Activated naive CD4-positive, alpha-beta T cell (primary cell): ENCODE measurements at regions not wholly inside any gene's neighbourhood (a gene's known extent, or its start where the extent isn't known, plus 50 kb on each side); places are given as distances from the start of the nearest gene placed in this dataset.
"Not testable (repeated sequence)": the region's sequence is repeated elsewhere in the genome, so short reads cannot be mapped to it uniquely, and the experiment has no call there.

Source experiments
- DNase-seq, 4 experiments: peaks; one replicate each; lab custom pipeline; 2025; lab: John Stamatoyannopoulos, UW

DNA sequence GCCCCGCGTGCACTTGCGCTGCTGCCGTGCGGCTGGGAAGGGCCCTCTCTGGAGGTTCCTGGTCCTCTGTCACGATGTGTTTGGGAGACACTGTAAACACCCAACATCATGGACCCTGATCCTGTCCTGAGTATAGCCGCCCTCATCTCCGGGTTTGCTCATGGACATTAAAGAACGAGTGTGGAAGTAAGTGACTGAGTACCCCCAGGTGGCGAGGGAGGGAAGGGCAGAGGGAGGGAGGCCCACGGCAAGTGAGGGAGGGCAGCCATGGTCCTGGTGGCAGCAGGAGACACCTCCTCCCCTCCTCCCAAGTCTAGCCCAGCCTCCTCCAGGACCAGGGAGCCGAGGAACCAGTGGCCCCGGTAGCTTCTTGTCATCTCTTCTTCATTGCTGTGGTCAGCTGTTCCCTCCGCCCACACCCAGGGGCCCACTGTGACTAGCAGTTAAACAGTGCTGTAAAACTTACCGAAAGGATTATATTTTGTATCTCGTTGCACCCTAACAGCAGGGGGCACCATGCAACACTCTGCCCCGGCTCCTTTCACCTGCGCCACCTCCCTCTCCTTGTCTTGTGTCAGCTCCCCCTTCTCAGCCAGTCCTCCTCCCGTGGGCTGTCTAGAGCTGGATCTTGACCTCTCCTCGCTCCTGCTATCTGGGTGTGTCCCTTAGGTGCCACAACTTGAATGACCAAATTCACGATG is 566.5 kb upstream of the B3GAT1 start:
- DNase-seq, result no peak

DNA sequence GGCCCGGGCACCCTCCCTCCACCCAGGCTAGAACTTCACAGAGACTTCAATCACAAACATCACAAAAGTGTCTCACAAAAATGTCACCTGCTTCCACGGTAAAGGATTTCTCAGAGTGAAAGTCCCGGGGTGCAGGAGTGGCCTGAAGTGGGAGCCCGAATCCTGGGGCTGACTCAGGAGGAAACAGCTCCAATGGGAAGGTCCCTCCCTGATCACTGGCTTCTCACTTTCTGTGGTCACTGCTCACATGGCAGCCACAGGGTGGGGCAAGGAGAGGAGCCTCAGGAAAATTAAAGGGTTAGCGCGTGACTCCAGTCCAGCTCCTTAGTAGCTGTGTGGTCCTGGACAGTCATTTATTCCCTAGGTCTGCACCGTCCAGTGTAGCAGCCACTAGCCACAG is 564.5 kb upstream of the B3GAT1 start:
- DNase-seq, result no peak

DNA sequence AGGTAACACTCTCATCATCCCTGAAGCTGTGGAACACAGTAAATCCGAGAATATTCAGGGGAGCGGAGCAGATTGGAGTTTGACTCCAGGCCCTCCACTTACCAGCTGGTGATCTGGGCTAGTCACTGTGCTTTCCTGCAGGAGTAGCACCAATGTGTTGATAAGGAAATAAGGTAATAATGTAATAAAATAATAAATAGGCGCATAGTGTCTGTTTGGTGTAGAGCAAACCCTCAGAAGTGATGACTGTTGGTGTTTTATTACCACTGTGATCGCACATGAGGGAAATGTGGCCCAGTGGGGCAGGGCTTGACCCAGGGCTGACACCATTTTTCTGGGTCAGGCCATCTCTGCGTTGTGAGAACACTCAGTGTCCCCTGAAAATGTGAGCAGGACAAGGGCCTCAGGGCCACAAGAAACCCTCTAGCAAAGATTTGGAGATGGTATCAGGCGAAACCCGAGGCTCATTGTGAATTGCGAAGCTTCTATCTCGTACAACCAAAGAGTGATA is 563.9 kb upstream of the B3GAT1 start:
- DNase-seq, result no peak

DNA sequence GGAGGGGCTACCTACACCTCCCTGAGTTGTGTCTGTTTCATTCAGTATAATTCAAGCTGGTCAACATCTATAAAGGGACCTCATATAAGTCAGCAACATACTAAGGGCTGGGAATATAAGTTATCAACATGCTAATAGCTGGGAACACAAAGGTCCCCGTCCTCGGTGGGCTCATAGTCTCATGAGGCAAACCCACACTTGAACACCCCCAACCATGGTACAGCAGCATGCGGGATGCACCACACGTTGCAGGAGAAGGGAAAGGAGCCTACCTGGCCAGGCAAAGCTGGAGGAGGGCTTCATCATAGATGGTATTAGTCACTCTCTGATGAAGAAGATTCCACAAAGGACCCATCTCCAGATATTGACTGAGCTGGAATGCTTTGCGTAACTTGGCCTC is 561.8 kb upstream of the B3GAT1 start:
- DNase-seq, result no peak

DNA sequence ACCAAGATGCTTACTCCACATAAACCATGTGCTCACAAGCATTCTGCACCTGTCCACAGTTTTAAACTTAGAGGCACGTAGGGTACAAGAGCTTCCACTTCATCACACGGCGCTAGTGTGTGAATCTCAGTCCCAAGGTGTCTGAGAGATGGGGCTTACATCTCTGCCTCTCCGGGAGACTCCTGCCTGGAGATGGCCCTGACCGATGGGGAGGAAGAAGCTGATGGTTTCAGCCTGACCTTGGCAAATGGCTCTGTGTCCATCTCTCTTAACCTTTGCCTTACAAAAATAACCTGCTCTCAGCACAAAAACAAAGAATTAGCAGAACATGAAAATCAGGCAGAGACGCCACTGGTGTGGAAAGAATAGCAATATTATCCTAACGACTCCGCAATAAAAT is 559.3 kb upstream of the B3GAT1 start:
- no peak for DNase-seq

DNA sequence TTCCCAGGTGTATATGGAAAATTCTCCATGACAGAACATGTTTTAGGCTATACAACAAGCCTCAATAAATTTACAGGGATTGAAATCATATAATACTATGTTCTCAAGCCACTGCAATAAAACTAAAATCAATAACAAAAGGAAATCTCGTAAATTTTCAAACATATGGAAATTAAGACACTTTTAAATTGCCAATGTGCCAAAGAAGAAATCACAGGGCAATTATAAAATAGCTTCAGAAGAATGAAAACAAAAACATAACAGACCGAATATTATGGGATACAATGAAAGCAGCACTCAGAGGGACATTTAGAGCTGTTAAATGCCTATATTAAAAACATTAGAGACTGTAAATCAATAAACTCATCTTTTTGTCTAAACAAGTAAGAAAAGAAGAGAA is 555.7 kb upstream of the B3GAT1 start:
- no peak for DNase-seq

DNA sequence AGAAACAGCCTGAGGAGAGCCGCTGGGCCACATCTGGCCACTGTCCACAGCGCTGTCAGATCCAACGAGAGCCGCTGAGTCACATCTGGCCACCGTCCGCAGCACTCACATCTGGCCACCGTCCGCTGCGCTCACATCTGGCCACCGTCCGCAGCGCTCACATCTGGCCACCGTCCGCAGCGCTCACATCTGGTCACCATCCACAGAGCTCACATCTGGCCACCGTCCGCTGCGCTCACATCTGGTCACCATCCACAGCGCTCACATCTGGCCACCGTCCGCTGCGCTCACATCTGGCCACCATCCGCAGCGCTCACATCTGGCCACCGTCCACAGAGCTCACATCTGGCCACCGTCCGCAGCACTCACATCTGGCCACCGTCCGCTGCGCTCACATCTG is 549.3 kb upstream of the B3GAT1 start:
- not testable (repeated sequence) for DNase-seq

DNA sequence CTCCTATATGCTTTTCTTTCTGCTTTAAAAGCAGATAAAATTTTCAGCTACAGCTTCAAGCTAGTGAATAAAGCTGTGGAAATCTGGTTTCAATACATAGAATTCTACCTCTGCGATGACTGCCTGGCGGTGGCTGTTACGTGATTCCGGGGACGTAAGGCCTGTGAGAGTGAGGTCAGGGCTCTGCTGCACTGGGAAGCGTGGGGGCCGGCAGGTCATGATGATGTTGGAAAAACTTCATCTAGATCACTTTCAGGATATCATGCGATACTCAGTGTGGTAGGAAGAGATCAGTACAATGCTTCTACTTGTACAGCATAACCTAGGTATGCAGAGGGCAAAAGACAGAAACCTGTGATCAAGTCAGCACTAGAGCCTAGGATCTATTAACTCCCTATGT is 546.8 kb upstream of the B3GAT1 start:
- no peak for DNase-seq

DNA sequence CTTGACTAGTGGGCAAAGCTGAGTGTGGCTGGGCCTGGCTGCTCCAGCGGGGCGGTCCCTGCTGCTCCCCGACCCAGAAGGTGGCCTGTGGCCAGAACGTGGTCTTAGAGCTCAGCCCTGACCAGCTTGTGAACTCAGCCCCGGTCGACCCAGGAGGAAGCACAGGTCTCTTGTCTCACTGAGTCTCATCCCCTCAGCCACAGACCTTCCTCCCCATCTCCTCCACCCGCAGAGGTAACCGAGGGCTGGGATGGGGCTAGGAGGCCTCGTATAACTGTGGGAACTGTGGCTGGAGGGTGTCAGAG is 546.2 kb upstream of the B3GAT1 start:
- no peak for DNase-seq

DNA sequence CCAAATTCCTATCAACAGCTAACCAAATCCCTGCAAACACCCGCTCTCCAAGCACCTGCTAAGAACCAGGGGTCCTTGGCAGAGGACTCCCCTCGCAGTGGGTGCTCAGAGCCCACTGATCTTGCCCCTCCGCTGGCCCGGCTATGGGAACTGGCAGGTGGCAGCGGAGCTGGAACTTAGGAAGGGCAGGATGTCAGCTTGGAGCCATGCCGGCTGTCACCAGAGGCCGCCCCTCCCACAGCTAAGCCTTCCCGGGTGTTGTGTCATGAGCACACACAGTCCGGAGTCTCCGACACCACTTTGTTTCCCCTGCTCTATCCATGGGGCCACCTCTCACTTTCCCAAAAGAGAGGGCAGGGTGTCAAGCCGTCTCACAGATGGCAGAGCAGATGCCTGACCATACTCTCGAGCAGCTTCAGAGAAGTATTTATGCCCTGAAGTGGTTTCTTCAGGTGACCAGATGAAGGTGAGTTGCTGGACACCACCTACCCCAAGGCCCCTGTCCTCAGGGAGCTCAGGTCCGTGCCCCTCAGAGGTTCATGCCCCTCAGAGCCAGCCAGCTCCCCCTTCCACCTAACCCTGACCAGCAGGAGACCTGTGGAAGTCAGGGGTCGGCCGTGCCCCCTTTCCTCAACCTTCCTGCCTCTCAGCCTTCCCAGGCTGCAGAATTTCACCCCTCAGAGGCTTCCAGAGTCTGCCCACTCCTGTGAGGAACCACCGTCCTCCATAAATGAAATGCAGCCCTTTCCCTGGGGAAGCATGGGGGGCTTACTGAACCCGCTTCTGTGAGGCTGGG is 545.7 kb upstream of the B3GAT1 start:
- no peak for DNase-seq

DNA sequence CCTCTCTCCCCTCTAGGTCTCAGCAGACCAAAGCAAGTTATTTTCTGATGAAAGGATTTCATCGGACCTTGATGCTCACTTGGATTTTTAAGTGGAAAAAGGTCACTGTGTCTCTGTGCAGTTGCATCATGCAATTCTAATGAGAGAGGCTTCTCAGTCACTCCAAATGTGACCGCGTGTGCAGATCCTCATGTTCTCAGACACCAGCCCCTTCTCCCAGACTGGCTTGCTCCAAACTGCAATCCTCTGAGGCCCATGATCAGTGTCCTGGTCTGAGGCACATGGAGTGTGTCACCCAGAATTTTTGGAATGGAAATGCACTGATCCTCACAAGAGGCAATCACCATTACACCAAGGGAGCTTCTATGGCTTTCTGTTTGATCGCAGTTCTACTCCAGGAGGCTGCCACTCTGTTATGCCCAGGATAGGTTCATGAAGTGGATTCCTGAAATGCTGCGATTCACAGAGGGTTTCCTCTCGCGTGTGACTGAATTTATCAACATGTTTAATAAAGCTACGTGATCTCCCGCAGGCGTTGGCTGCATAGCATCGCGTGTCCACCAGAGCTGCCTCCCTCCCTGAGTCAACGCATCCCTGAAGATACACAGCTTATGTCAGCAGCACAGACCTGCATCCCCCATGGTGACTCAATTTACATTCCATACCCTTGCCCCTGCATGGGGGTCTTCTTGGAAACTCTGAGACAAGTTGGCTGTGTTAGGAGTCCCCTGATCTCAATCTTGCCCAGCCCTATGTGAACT is 544.6 kb upstream of the B3GAT1 start:
- no peak for DNase-seq

DNA sequence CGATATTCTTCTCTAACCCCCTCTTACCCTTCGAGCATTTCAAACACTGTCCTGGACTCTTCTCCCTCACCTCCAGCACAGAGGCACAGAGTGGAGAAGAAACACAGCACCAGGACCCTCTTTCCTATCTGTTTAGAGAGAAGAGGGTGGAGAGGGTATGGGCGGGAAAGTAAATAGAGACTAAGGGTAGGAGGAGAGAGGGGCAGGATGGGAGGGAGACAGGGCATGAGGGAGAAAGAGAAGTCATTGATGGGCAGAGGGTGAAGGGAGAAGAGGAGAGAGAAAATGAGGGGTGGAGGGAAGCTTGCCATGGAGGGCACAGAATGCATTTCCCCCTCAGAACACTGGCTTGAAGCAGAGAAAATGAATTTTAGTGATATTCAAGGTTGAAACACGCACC is 543.9 kb upstream of the B3GAT1 start:
- DNase-seq, result not testable (repeated sequence)

DNA sequence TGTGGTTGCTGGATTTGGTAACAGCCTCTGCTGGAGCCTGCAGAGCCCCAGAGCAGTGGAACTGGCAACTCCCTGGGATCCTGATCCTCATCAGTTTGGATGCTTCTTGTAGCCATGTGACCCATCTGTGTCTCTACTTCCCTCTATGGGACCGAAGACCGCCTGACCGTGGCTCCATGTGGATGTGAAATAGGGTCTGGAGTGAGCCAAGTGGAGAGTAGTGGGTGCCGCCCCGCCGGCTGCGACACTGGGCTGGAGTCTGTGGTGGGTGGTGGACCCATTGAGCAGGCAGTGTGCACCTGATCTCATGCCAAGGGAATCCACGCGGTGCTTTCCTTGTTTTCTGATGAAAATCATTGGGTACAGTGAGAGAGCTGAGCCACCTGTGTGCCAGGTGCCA is 543.2 kb upstream of the B3GAT1 start:
- DNase-seq, result no peak

DNA sequence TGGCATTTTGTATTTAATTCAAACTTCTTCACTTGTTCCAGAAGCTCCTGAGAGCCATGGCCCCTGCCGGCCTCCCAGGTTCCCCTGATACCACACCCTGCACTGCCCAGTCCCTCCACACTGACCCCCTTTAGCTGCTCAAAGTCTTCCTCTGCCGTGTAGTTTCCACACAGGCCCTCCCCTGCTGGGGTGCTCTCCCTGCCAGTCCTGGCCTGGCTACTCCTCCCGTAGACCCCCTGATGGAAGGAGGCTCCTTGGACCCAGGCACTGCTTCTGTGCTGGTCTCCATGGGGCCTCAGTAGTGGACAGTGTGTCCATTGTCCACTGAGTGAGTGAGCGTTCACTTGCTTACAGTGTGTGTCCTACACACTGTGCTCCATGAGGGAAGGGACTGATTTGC is 542.4 kb upstream of the B3GAT1 start:
- not testable (repeated sequence) for DNase-seq

DNA sequence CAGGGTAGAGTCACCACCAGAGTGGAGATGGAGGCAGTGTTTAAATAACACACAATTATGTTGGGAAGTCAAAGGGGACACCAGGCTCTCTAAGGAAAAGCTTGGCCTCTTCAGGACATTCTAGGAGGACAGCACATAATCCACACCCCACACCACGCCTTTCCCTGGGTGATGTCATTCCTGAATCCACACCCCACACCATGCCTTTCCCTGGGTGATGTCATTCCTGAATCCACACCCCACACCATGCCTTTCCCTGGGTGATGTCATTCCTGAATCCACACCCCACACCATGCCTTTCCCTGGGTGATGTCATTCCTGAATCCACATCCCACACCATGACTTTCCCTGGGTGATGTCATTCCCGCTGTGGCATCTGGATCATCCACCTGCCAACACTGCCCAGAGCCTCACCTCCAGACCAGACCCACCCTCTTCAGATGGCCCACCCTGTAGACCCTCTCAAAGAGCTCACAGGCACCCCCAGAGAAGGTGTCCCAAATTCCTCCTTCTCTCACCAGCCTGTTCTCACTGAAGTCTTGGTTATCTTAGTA is 541.5 kb upstream of the B3GAT1 start:
- DNase-seq, result not testable (repeated sequence)

DNA sequence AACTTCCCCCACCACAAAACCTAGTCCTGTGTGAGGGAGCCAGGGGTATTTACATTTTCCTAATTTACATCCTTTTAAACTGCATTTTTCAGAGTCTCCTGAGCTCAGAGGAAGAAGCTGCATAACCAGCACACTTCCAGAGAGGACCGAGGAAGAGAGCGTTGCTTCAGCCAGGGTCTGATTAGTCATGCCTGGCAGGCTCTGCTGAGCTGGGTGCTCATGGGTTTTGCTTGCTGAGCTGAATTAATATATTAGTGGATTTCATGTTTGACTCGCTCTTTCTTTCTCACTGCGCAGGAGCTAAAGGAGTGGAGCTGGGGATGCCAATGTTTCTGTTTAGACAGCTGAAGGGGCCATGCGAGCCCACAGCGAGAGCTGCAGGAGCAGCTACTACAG is 539.3 kb upstream of the B3GAT1 start:
- DNase-seq, result no peak

DNA sequence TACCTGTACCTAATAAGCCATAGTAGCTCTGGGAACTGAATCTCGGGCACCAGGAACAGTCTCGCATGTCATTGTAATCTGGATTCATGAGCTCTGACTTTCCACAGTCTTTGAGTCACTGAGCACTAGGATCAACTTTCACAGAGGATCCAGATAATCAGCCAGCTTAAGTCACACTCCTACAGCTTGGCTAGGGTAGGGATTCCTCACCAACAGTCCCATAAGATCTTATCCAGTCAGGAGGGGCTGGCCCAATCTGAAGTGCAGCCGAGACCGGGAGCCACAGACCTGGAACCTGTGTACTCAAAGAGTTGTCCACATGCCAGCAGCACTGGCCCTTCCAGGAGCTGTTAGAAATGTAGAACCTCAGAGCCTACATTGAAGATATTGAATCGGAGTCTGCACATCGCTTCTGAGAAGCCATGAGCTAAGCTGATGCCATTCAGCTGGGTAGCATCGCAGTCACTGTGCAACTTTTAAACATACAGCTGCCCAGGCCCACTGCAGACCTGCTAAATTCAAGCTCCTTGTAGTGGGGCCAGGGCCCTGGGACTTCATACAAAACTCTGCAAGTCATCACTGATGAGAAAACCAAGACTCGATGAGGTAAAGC is 538.8 kb upstream of the B3GAT1 start:
- no peak for DNase-seq

DNA sequence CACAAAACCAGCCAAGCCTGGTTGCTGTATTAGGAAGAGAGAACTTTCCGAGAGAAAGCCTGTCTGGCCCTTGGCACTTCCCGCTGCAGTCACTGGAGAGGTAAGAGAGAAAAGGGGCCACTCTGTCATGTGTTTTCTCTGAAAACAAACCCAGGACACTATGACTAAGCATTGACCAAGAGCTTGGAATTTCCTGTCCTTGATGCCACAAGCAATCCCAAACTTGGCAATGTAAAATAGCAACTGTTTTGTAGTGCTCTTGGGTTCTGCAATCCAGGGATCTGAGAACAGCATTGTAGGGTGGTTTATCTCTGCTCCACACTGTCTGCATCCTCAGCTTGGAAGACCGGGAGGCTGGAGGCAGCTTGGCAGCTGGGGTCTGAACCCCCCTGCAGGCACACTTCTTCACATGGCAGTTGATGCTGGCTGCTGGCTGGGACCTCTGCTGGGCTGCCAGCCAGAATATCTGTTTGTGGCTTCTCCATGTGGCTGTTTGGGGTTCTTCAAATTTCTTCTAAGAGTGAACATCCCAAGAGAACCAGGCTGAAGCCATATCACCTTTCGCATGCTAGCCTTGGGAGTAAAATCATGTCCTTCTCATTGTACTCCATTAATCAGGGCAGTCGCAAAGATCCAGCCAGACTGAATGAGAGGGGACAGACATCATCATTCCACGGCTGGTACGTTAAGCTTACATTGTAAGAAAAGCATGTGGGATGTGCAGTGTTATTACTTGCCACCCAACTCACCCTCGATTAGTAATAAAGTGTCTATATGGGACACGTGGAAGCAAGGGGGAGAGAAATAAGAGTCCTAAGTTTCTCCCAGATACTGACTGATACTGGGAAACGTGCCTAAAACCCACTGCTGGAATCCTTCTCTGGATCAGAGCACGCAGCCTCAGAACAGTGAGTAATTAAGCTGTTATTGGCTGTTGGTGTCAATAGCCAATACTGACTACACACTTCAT is 537.4 kb upstream of the B3GAT1 start:
- no peak for DNase-seq

DNA sequence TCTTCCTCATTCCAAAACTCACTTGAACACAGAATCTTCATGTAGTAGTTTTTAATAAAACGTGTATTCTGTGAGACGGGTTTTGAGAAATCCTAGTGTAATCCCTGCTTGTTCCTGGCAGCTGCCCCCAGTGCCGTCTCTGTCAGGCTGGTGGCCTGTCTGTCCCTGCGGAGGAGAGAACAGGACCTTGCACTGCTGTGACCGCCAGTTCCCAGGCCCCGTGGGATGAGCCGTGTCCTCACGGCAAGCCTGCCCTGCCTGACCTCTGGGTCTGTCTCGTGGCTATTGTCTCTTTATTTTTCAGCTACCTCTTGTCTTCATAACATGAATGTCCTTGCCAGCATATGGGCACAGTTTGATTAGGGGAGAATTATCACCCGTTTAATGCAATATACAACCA is 535.5 kb upstream of the B3GAT1 start:
- no peak for DNase-seq

DNA sequence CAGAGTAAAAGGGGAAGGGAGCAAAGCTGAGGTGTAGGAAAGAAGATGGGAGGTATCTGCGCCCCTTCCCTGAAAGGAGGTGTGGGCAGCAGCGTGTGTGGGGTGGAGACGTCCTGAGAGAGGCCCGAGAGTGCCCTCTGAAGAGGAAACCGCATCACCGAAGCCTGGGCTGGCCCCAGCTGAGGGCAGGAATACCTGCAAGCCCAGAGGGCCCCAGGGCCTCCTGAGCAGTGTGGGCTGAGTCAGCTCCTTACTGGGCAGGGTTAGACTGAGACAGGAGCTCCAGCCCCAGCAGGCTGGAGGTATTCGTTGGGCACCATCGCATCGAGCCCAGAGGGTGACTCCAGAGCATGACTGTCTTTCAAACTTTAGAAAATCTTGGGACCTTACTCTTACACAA is 534.0 kb upstream of the B3GAT1 start:
- no peak for DNase-seq

DNA sequence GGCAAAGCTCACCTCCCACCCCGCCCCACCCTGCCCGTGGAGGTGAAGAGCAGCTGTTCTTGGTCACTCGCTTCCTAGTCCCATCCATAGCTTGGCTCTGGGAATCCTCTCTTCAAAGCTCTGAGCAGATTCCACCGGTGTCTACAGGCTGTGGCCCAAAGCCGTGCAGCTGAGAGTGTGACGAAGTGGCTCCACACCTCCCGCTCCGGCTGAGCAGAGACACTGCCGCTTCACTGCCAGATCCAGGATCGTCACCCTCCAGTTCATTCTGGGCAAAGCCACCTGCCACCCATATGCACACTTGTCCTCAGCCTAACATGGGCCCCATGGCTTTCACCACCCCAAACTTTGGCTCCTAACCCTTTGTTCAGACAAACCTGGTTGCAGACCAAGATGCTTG is 532.9 kb upstream of the B3GAT1 start:
- DNase-seq, result no peak
